ENCODE measurements at regions not wholly inside any gene's neighbourhood (a gene's known extent, or its start where the extent isn't known, plus 50 kb on each side); places are given as distances from the start of the nearest gene placed in this dataset.

DNA sequence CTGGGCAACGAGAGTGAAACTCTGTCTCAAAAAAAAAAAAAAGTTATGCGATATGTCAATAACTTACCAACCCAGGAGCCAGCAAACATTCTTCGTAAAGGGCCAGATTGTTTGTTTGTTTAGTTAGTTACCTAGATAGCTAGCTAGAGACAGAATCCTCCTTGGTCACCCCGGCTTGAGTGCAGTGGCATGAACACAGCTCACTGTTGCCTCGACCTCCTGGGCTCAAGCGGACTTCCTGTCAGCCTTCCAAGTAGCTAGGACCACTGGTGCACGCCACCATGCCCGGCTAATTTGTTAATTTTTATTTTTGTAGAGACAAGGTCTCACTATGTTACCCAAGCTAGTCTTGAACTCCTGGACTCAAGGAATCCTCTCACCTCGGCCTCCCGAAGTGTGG is 113.0 kb downstream of the LITAF start:
- Histone ChIP-seq H3K4me3 (ENCODE audit: low read depth, low read length) (no peak overlapping the region), H3K9me3 (no peaks in the 10 kb centered on the region), H3K36me3 (no peaks in the 10 kb centered on the region), H3K27me3 (no peaks in the 10 kb centered on the region), H3K4me1 (no peaks in the 10 kb centered on the region)
- no peak for DNase-seq
- TF ChIP-seq, protein P1, sequence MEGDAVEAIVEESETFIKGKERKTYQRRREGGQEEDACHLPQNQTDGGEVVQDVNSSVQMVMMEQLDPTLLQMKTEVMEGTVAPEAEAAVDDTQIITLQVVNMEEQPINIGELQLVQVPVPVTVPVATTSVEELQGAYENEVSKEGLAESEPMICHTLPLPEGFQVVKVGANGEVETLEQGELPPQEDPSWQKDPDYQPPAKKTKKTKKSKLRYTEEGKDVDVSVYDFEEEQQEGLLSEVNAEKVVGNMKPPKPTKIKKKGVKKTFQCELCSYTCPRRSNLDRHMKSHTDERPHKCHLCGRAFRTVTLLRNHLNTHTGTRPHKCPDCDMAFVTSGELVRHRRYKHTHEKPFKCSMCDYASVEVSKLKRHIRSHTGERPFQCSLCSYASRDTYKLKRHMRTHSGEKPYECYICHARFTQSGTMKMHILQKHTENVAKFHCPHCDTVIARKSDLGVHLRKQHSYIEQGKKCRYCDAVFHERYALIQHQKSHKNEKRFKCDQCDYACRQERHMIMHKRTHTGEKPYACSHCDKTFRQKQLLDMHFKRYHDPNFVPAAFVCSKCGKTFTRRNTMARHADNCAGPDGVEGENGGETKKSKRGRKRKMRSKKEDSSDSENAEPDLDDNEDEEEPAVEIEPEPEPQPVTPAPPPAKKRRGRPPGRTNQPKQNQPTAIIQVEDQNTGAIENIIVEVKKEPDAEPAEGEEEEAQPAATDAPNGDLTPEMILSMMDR (IDR thresholded peaks at IDR 0.05; ENCODE audit: low read depth, low read length), result no peak

DNA sequence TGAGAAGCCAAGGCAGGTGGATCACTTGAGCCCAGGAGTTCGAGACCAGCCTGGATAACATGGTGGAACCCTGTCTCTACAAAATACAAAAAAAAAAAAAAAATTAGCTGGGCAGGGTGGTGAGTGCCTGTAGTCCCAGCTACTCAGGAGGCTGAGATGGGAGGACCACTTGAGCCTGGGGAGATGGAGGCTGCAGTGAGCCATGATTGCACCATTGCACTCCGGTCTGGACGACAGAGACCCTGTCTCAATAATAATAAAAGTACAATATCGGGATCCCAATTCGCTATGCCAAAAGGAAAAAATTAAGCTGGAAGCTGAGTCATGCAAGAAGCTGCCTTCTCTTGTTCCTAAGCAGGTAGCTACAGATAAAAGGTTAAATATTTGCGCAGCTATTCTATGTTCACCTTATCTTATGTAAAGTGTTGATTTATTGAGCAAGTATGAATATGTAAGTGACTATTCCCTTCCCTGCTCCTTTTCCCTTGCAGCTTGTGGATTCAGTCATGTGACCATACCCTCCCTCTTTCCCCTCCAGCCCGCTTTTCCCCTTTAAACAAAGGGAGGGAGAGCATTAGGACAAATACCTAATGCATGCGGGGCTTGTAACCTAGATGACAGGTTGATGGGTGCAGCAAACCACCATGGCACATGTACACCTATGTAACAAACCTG is 112.0 kb downstream of the LITAF start:
- Histone ChIP-seq H3K27me3 (no peaks in the 10 kb centered on the region), H3K4me1 (no peaks in the 10 kb centered on the region), H3K36me3 (no peaks in the 10 kb centered on the region), H3K9me3 (no peaks in the 10 kb centered on the region), H3K4me3 (ENCODE audit: low read depth, low read length) (no peak overlapping the region)
- DNase-seq, result no peak
- TF ChIP-seq, protein P1 (IDR thresholded peaks at IDR 0.05; ENCODE audit: low read depth, low read length), result no peak

GRCh38 chr16:11475896-11476630 is 110.7 kb downstream of the LITAF start:
- Histone ChIP-seq H3K36me3 (no peaks in the 10 kb centered on the region), H3K9me3 (no peaks in the 10 kb centered on the region; the same call in 1 of the 2 replicates), H3K27me3 (no peaks in the 10 kb centered on the region), H3K4me1 (no peaks in the 10 kb centered on the region), H3K4me3 (ENCODE audit: low read depth, low read length) (no peak overlapping the region)
- TF ChIP-seq, protein P1 (IDR thresholded peaks at IDR 0.05; ENCODE audit: low read depth, low read length), result no peak
- DNase-seq, result no peak

DNA sequence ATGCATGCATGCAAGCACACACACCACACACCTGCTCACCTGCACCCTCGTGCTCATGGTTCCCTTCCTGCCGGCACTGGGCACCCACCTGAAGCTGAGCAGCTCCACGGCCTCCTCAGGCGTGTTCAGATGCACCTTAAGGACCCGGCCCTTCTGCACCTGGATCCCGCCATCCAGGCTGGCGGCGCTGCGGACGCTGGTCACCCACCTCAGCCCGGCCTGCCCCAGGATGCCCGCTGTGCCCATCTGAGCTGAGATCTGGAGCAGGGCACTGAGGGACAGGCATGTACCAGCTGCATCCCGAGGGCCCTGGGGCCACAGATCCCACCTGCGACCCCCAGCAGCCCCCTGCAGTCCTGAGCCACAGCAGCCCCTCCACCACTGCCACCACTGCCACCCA is 110.0 kb downstream of the LITAF start:
- DNase-seq, result no peak
- H3K27me3 ChIP-seq, result no peaks in the 10 kb centered on the region
- H3K4me1 ChIP-seq, result no peaks in the 10 kb centered on the region
- H3K9me3 ChIP-seq, result no peaks in the 10 kb centered on the region; the same call in 1 of the 2 replicates
- H3K36me3 ChIP-seq, result no peaks in the 10 kb centered on the region
- no peak overlapping the region for H3K4me3 ChIP-seq (ENCODE audit: low read depth, low read length)
- TF ChIP-seq, protein P1 (IDR thresholded peaks at IDR 0.05; ENCODE audit: low read depth, low read length), result no peak

DNA sequence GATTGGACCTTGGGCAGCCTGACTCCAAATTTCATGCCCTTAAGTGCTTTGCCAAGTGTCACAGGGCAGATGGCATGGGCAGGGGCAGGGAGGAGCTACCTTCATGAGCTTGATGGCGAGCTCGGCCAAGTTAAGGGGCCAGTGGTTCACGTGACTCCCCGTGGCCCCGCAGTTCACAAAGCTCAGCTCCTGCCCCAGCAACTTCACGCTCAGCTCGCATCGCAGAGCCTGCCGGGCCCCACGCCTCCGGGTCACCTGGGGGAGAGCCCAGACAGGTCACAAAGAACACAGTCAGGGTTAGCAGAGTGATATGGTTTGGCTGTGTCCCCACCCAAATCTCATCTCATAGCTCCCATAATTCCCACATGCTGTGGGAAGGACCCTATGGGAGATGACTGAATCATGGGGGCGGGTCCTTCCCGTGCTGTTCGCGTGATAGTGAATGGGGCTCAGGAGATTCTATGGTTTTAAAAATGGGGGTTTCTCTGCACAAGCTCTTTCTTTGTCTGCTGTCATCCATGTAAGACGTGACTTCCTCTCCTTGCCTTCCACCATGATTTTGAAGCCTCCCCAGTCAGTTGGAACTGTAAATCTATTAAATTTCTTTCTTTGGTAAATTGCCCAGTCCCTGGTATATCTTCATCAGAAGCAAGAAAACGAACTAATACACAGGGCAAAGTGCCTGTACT is 108.1 kb downstream of the LITAF start:
- DNase-seq, result no peak
- Histone ChIP-seq H3K27me3 (no peaks in the 10 kb centered on the region), H3K36me3 (no peaks in the 10 kb centered on the region), H3K4me1 (no peaks in the 10 kb centered on the region), H3K4me3 (ENCODE audit: low read depth, low read length) (no peak overlapping the region), H3K9me3 (no peaks in the 10 kb centered on the region; the same call in 1 of the 2 replicates)
- TF ChIP-seq, protein P1 (IDR thresholded peaks at IDR 0.05; ENCODE audit: low read depth, low read length), result no peak
